Coronary artery (tissue), 2 donors: ENCODE measurements at regions not wholly inside any gene's neighbourhood (a gene's known extent, or its start where the extent isn't known, plus 50 kb on each side); places are given as distances from the start of the nearest gene placed in this dataset.

Experiments used
- DNase-seq: peaks from one replicate; pipeline ENCODE4 v3.0.0-alpha.2; 2017; ENCODE audit warnings: low spot score
- H3K27ac ChIP-seq, 2 donors: fragments of 200-600 bp; sonication (generic); one replicate each; pipeline ENCODE4 v1.5.1; 2016 to 2019
- H3K4me3 ChIP-seq: fragments of 200-600 bp; sonication (generic); 2 replicates; pipeline ENCODE4 v1.5.1; 2016; ENCODE audit warnings: mild to moderate bottlenecking, moderate library complexity
- TF ChIP-seq, protein P1 (sequence below): fragments of 200-600 bp; sonication (generic); IDR thresholded peaks from one replicate; pipeline ENCODE4 v1.5.1; 2019; ENCODE audit warnings: antibody characterized with exemption

GRCh38 chr6:147133669-147134068, 70.5 kb upstream of the STXBP5 start:
- Histone ChIP-seq H3K27ac (no peak overlapping the region), H3K4me3 (no peak overlapping the region)
- TF ChIP-seq, protein P1, sequence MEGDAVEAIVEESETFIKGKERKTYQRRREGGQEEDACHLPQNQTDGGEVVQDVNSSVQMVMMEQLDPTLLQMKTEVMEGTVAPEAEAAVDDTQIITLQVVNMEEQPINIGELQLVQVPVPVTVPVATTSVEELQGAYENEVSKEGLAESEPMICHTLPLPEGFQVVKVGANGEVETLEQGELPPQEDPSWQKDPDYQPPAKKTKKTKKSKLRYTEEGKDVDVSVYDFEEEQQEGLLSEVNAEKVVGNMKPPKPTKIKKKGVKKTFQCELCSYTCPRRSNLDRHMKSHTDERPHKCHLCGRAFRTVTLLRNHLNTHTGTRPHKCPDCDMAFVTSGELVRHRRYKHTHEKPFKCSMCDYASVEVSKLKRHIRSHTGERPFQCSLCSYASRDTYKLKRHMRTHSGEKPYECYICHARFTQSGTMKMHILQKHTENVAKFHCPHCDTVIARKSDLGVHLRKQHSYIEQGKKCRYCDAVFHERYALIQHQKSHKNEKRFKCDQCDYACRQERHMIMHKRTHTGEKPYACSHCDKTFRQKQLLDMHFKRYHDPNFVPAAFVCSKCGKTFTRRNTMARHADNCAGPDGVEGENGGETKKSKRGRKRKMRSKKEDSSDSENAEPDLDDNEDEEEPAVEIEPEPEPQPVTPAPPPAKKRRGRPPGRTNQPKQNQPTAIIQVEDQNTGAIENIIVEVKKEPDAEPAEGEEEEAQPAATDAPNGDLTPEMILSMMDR: no peak
- DNase-seq: no peak

- TF ChIP-seq, protein P1: no peak
- no peak overlapping the region for H3K4me3 ChIP-seq
- H3K27ac ChIP-seq: no peak overlapping the region
- DNase-seq: no peak
Observed at GRCh38 chr6:147135211-147135681, 69.0 kb upstream of the STXBP5 start.

- no peak for DNase-seq
- Histone ChIP-seq H3K4me3 (no peak overlapping the region), H3K27ac (no peak overlapping the region)
- TF ChIP-seq, protein P1: no peak
Observed at GRCh38 chr6:147136057-147136456, 68.2 kb upstream of the STXBP5 start.

- Histone ChIP-seq H3K27ac (no peak overlapping the region), H3K4me3 (no peak overlapping the region)
- DNase-seq: no peak
- TF ChIP-seq, protein P1: no peak
Observed at GRCh38 chr6:147137986-147138385, 66.2 kb upstream of the STXBP5 start.

- TF ChIP-seq, protein P1: no peak
Observed at GRCh38 chr6:147138835-147139234, 65.4 kb upstream of the STXBP5 start.

DNA sequence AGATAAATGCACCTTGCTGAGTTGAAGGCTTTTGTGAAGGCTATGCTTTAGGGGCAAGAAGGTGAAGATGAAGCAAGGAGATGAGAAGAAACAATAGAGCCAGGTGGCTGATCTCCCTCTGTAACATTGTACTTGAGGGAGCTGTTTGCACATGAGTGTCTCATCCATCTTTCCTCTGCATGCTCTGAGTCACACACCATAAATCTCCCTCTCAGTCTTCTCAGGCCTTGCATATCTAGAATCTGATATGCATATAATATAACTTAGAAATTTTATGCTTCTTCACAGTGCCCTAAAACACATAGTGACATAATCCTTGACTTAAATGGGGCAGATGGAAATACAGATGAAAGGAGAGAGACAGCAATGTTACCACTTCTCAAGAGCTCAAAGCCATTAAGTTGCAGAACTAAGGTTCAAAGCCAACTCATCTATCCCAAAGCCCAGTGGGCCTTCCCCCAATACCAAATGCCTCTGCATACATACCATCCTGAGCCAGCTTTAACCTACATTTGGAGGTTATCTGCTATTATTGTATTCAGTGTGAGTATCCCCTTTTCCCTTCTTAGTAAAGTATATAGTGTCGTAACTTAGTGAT, 62.4 kb upstream of the STXBP5 start:
- Histone ChIP-seq H3K4me3 (no peak overlapping the region), H3K27ac (no peak overlapping the region)
- TF ChIP-seq, protein P1: no peak
- DNase-seq: no peak

More at GRCh38 chr6:147138835-147139234, 65.4 kb upstream of the STXBP5 start:
- no peak overlapping the region for H3K4me3 ChIP-seq
- DNase-seq: no peak
- H3K27ac ChIP-seq: no peak overlapping the region

DNA sequence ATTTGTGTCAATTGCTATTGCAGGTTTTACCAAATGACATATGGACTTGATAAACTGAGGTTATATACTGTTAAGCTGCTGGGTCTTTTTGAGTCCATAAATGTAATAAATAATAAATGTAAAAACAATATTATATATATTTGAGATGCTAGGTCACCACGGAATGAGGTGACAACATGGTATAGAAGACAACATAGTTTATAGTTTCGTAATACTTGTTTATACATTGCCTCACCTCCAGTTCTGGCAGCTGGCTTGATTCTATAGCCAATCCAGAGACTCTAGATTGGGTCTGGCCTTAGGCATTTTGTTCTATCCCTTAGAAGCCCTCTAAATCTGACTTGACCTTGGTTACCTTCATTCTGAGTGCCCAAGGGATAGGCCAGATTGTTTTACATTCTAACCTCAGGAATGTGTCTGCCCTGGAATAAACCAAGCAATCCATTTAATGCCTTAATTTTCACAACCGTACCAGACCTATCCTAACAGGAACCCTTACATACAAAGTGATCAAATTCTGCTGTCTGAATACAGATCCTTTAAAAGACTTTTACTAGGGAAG, 61.5 kb upstream of the STXBP5 start:
- no peak overlapping the region for H3K27ac ChIP-seq
- H3K4me3 ChIP-seq: no peak overlapping the region
- DNase-seq: no peak
- TF ChIP-seq, protein P1: no peak
